GM12891 (cell line): ENCODE measurements at regions not wholly inside any gene's neighbourhood (a gene's known extent, or its start where the extent isn't known, plus 50 kb on each side); places are given as distances from the start of the nearest gene placed in this dataset.

Source experiments
- POLR2A ChIP-seq: IDR thresholded peaks from 2 replicates; pipeline ENCODE4 v1.6.1; 2011; ENCODE audit warnings: low read depth, low read length, control low read depth
- POLR2AphosphoS5 ChIP-seq: IDR thresholded peaks from 2 replicates; pipeline ENCODE4 v1.6.1; 2011; ENCODE audit warnings: low read depth, low read length, control low read depth
- TAF1 ChIP-seq: IDR thresholded peaks from 2 replicates; pipeline ENCODE4 v1.6.1; 2011; ENCODE audit warnings: low read depth, low read length, control low read depth

GRCh38 chr4:128351502-128351901, 63.9 kb upstream of the PGRMC2 start:
- no peak for TF ChIP-seq POLR2A
- TF ChIP-seq POLR2AphosphoS5 = no peak
- no peak for TF ChIP-seq TAF1
